Liver (tissue), 8 donors: ENCODE measurements at regions not wholly inside any gene's neighbourhood (a gene's known extent, or its start where the extent isn't known, plus 50 kb on each side); places are given as distances from the start of the nearest gene placed in this dataset.
A peak's percentile ranks its signal among the peaks of the same experiment; 100 is the strongest.

Source experiments
- DNase-seq: peaks from one replicate; pipeline ENCODE4 v3.0.0-alpha.2; 2017; ENCODE audit warnings: low spot score
- H3K27ac ChIP-seq, 2 donors: one replicate each; pipeline ENCODE4 v1.7.0; 2013; ENCODE audit warnings: inconsistent platforms in 2 of 2, low read length in 2 of 2, control low read depth in 1 of 2, low read depth in 1 of 2, mild to moderate bottlenecking in 1 of 2
- H3K27me3 ChIP-seq, 4 donors: one replicate each; pipeline versions ENCODE4 v1.6.1 to v1.7.0; 2013; ENCODE audit warnings: low read length in 3 of 4, inconsistent platforms in 1 of 4, mild to moderate bottlenecking in 1 of 4, moderate library complexity in 1 of 4; ENCODE audit not compliant: control insufficient read depth in 4 of 4, insufficient read depth in 4 of 4
- H3K36me3 ChIP-seq, 4 donors: one replicate each; pipeline versions ENCODE4 v1.6.1 to v1.7.0; 2013; ENCODE audit warnings: low read length in 3 of 4, mild to moderate bottlenecking in 3 of 4, low read depth in 1 of 4, moderate library complexity in 1 of 4; ENCODE audit not compliant: control insufficient read depth in 4 of 4, insufficient read depth in 3 of 4
- H3K4me1 ChIP-seq, 4 donors: one replicate each; pipeline versions ENCODE4 v1.6.1 to v1.7.0; 2013; ENCODE audit warnings: low read length in 3 of 4, mild to moderate bottlenecking in 3 of 4, moderate library complexity in 1 of 4; ENCODE audit not compliant: control insufficient read depth in 4 of 4, insufficient read depth in 4 of 4
- H3K4me3 ChIP-seq, 3 donors: one replicate each; pipeline versions ENCODE4 v1.6.1 to v1.7.0; 2013; ENCODE audit warnings: low read length in 3 of 3, control low read depth in 1 of 3, low read depth in 1 of 3, mild to moderate bottlenecking in 1 of 3
- H3K9ac ChIP-seq, 2 donors: one replicate each; pipeline ENCODE4 v1.7.0; 2013; ENCODE audit warnings: low read length in 2 of 2, mild to moderate bottlenecking in 2 of 2, moderate library complexity in 2 of 2, control low read depth in 1 of 2, low read depth in 1 of 2
- H3K9me3 ChIP-seq, 4 donors: one replicate each; pipeline versions ENCODE4 v1.6.1 to v1.7.0; 2013; ENCODE audit warnings: low read length in 3 of 4; ENCODE audit not compliant: control insufficient read depth in 4 of 4
- EGR1 ChIP-seq, 2 donors: IDR thresholded peaks; 2 replicates each; pipeline ENCODE4 v1.6.1; 2016 to 2018; ENCODE audit warnings: antibody characterized with exemption in 2 of 2, low read depth in 2 of 2
- FOXA1 ChIP-seq: IDR thresholded peaks from 2 replicates; pipeline ENCODE4 v1.6.1; 2016; ENCODE audit warnings: antibody characterized with exemption
- FOXA2 ChIP-seq: IDR thresholded peaks from 2 replicates; pipeline ENCODE4 v1.6.1; 2016; ENCODE audit warnings: antibody characterized with exemption
- GABPA ChIP-seq, 2 donors: IDR thresholded peaks in 1 of 2; conservative IDR thresholded peaks in 1 of 2; 2 replicates each; pipeline ENCODE4 v1.6.1; 2016; ENCODE audit warnings: antibody characterized with exemption in 2 of 2, mild to moderate bottlenecking in 1 of 2, moderate library complexity in 1 of 2
- HNF4A ChIP-seq, 2 donors: conservative IDR thresholded peaks; 2 replicates each; pipeline ENCODE4 v1.6.1; 2016; ENCODE audit warnings: antibody characterized with exemption in 2 of 2, mild to moderate bottlenecking in 2 of 2
- HNF4G ChIP-seq: IDR thresholded peaks from 2 replicates; pipeline ENCODE4 v1.6.1; 2016; ENCODE audit warnings: antibody characterized with exemption
- JUND ChIP-seq, 2 donors: IDR thresholded peaks; 2 replicates each; pipeline ENCODE4 v1.6.1; 2016; ENCODE audit warnings: antibody characterized with exemption in 2 of 2
- NR2F2 ChIP-seq: IDR thresholded peaks from 2 replicates; pipeline ENCODE4 v1.6.1; 2016; ENCODE audit warnings: antibody characterized with exemption
- RAD21 ChIP-seq, 2 donors: IDR thresholded peaks; 2 replicates each; pipeline ENCODE4 v1.6.1; 2016; ENCODE audit warnings: antibody characterized with exemption in 2 of 2, mild to moderate bottlenecking in 2 of 2
- RXRA ChIP-seq, 2 donors: IDR thresholded peaks; 2 replicates each; pipeline ENCODE4 v1.6.1; 2017 to 2018; ENCODE audit warnings: antibody characterized with exemption in 2 of 2, mild to moderate bottlenecking in 1 of 2
- SP1 ChIP-seq: IDR thresholded peaks from 2 replicates; pipeline ENCODE4 v1.6.1; 2018; ENCODE audit warnings: antibody characterized with exemption, mild to moderate bottlenecking
- TAF1 ChIP-seq: conservative IDR thresholded peaks from 2 replicates; pipeline ENCODE4 v1.6.1; 2016; ENCODE audit warnings: antibody characterized with exemption, mild to moderate bottlenecking
- YY1 ChIP-seq: IDR thresholded peaks from 2 replicates; pipeline ENCODE4 v1.6.1; 2016; ENCODE audit warnings: antibody characterized with exemption, mild to moderate bottlenecking
- WGBS: extraction: QIAGEN DNeasy Blood & Tissue Kit; methylation state at CpG from one replicate; pipeline ENCODE4 v1.1.7; 2013; 5-methylcytosine and 5-hydroxymethylcytosine counted together
- TF ChIP-seq, protein P1 (sequence below): IDR thresholded peaks from 2 replicates; pipeline ENCODE4 v1.6.1; 2016; ENCODE audit warnings: antibody characterized with exemption, mild to moderate bottlenecking
- TF ChIP-seq, protein P2 (sequence below): IDR thresholded peaks from 2 replicates; pipeline ENCODE4 v1.6.1; 2016; ENCODE audit warnings: antibody characterized with exemption
- TF ChIP-seq, protein P3 (sequence below): IDR thresholded peaks from 2 replicates; pipeline ENCODE4 v1.6.1; 2016; ENCODE audit warnings: antibody characterized with exemption
- TF ChIP-seq, protein P4 (sequence below): fragments of 150-350 bp; IDR thresholded peaks from 2 replicates; pipeline ENCODE4 v1.5.1; 2017; ENCODE audit warnings: improper control_type of control experiment, low read depth, low read length; ENCODE audit not compliant: missing input control
- TF ChIP-seq, protein P5 (sequence below): IDR thresholded peaks from 2 replicates; pipeline ENCODE4 v1.6.1; 2016; ENCODE audit warnings: antibody characterized with exemption
- donor health status: healthy.
- donor health status: healthy.
- donor health status: healthy.
- donor health status: healthy.
- donor health status: healthy.

DNA sequence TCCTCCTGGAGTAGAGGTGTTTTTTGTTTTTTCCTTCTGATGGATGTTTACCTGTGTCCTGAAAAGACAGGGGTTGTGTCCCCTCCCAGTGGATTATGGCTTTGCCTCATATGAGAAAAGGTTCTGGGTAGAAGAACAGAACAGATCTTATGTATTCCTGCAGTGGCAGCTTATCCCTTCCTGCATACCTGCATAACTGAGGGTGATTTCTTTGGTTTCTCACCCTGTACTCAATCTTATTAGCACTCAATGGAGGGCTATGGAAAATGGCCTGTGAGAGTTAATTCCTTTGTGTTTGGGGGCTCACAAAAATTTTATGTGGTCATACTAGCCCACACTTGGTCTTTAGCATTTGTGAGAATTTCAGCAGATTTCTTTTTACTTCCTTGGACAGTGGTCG lies 482.0 kb upstream of the ONECUT1 start:
- Histone ChIP-seq H3K4me1 (no peaks in the 10 kb centered on the region), H3K9ac (no peak overlapping the region), H3K9me3 (no peaks in the 10 kb centered on the region), H3K27me3 (no peaks in the 10 kb centered on the region), H3K36me3 (no peaks in the 10 kb centered on the region), H3K4me3 (no peak overlapping the region), H3K27ac (no peak overlapping the region)
- DNase-seq = no peak
- 0% methylated on average over 1 of the region's 1 CpG for WGBS
- TF ChIP-seq, protein P1, sequence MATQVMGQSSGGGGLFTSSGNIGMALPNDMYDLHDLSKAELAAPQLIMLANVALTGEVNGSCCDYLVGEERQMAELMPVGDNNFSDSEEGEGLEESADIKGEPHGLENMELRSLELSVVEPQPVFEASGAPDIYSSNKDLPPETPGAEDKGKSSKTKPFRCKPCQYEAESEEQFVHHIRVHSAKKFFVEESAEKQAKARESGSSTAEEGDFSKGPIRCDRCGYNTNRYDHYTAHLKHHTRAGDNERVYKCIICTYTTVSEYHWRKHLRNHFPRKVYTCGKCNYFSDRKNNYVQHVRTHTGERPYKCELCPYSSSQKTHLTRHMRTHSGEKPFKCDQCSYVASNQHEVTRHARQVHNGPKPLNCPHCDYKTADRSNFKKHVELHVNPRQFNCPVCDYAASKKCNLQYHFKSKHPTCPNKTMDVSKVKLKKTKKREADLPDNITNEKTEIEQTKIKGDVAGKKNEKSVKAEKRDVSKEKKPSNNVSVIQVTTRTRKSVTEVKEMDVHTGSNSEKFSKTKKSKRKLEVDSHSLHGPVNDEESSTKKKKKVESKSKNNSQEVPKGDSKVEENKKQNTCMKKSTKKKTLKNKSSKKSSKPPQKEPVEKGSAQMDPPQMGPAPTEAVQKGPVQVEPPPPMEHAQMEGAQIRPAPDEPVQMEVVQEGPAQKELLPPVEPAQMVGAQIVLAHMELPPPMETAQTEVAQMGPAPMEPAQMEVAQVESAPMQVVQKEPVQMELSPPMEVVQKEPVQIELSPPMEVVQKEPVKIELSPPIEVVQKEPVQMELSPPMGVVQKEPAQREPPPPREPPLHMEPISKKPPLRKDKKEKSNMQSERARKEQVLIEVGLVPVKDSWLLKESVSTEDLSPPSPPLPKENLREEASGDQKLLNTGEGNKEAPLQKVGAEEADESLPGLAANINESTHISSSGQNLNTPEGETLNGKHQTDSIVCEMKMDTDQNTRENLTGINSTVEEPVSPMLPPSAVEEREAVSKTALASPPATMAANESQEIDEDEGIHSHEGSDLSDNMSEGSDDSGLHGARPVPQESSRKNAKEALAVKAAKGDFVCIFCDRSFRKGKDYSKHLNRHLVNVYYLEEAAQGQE = no peak
- TF ChIP-seq YY1 (no peak), HNF4G (no peak), JUND (IDR thresholded peaks at IDR 0.05) (no peak)
- TF ChIP-seq, protein P2, sequence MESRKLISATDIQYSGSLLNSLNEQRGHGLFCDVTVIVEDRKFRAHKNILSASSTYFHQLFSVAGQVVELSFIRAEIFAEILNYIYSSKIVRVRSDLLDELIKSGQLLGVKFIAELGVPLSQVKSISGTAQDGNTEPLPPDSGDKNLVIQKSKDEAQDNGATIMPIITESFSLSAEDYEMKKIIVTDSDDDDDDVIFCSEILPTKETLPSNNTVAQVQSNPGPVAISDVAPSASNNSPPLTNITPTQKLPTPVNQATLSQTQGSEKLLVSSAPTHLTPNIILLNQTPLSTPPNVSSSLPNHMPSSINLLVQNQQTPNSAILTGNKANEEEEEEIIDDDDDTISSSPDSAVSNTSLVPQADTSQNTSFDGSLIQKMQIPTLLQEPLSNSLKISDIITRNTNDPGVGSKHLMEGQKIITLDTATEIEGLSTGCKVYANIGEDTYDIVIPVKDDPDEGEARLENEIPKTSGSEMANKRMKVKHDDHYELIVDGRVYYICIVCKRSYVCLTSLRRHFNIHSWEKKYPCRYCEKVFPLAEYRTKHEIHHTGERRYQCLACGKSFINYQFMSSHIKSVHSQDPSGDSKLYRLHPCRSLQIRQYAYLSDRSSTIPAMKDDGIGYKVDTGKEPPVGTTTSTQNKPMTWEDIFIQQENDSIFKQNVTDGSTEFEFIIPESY = no peak

DNA sequence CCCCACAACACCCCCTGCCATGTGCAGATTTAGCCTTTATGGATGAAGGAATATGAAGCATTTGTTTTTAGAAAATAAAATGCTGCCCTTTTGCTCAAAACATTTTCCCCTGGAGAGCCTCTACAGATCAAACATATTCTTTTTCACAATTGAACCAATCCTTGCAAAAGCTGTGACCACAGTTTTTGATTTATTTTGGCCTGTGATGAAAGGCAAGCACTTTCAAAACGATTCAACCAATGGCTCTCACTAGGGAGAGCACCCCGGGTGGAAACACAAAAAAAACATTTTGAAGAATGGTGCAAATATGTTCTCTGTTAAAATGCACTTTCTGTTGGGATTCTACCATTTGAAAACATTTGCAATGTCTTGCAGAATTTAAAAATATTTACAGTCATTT lies 476.0 kb upstream of the ONECUT1 start:
- H3K36me3 ChIP-seq = no peaks in the 10 kb centered on the region
- no peaks in the 10 kb centered on the region for H3K9me3 ChIP-seq
- H3K9ac ChIP-seq = peak overlapping the region in 1 of 2 donors; percentile 9
- H3K4me3 ChIP-seq = no peak overlapping the region
- WGBS = 25% methylated on average over 2 of the region's 2 CpGs
- no peak overlapping the region for H3K27ac ChIP-seq
- TF ChIP-seq, protein P3, sequence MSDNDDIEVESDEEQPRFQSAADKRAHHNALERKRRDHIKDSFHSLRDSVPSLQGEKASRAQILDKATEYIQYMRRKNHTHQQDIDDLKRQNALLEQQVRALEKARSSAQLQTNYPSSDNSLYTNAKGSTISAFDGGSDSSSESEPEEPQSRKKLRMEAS = no peak
- TF ChIP-seq, protein P4, sequence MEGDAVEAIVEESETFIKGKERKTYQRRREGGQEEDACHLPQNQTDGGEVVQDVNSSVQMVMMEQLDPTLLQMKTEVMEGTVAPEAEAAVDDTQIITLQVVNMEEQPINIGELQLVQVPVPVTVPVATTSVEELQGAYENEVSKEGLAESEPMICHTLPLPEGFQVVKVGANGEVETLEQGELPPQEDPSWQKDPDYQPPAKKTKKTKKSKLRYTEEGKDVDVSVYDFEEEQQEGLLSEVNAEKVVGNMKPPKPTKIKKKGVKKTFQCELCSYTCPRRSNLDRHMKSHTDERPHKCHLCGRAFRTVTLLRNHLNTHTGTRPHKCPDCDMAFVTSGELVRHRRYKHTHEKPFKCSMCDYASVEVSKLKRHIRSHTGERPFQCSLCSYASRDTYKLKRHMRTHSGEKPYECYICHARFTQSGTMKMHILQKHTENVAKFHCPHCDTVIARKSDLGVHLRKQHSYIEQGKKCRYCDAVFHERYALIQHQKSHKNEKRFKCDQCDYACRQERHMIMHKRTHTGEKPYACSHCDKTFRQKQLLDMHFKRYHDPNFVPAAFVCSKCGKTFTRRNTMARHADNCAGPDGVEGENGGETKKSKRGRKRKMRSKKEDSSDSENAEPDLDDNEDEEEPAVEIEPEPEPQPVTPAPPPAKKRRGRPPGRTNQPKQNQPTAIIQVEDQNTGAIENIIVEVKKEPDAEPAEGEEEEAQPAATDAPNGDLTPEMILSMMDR = no peak
- TF ChIP-seq, protein P1 = no peak
- TF ChIP-seq RAD21 (IDR thresholded peaks at IDR 0.05) (peak; percentile 42 to 48), RXRA (IDR thresholded peaks at IDR 0.05) (peak in 1 of 2 donors; percentile 24), GABPA (IDR thresholded peaks at IDR 0.05 in 1 of 2, conservative IDR thresholded peaks at IDR 0.05 in 1 of 2) (no peak), JUND (IDR thresholded peaks at IDR 0.05) (no peak), HNF4G (no peak), FOXA2 (peak; percentile 8), EGR1 (IDR thresholded peaks at IDR 0.05; ENCODE audit: low read depth in 2 of 2) (no peak), SP1 (no peak), NR2F2 (no peak), TAF1 (no peak), HNF4A (conservative IDR thresholded peaks at IDR 0.05) (peak in 1 of 2 donors; percentile 20), FOXA1 (no peak), YY1 (peak; percentile 32)
- TF ChIP-seq, protein P5, sequence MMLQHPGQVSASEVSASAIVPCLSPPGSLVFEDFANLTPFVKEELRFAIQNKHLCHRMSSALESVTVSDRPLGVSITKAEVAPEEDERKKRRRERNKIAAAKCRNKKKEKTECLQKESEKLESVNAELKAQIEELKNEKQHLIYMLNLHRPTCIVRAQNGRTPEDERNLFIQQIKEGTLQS = no peak
- TF ChIP-seq, protein P2 = no peak
- DNase-seq = no peak
- peaks cover 0 to 18% (median 9%) of the 10 kb centered on the region in 4 donors for H3K4me1 ChIP-seq
- no peaks in the 10 kb centered on the region for H3K27me3 ChIP-seq
